Epidermal melanocyte (primary cell): ENCODE measurements at regions not wholly inside any gene's neighbourhood (a gene's known extent, or its start where the extent isn't known, plus 50 kb on each side); places are given as distances from the start of the nearest gene placed in this dataset.

ENCODE experiments used
- DNase-seq: peaks from one replicate; pipeline ENCODE4 v3.0.0; 2011; ENCODE audit warnings: low spot score; ENCODE audit not compliant: insufficient read length

- DNase-seq: no peak
Observed at GRCh38 chr5:107218457-107219193, 452.1 kb downstream of the EFNA5 start.

- no peak for DNase-seq
Observed at GRCh38 chr5:107217721-107218130, 453.0 kb downstream of the EFNA5 start.

GRCh38 chr5:107216587-107216986 is 454.1 kb downstream of the EFNA5 start:
- no peak for DNase-seq

GRCh38 chr5:107215611-107216010 is 455.1 kb downstream of the EFNA5 start:
- no peak for DNase-seq

- DNase-seq: no peak
Observed at GRCh38 chr5:107213025-107213424, 457.7 kb downstream of the EFNA5 start.

- DNase-seq: no peak
Observed at GRCh38 chr5:107211630-107212029, 459.1 kb downstream of the EFNA5 start.

- DNase-seq: no peak
Observed at GRCh38 chr5:107208867-107209266, 461.9 kb downstream of the EFNA5 start.

- no peak for DNase-seq
Observed at GRCh38 chr5:107204413-107204812, 466.3 kb downstream of the EFNA5 start.

GRCh38 chr5:107203243-107203642 is 467.5 kb downstream of the EFNA5 start:
- no peak for DNase-seq

- DNase-seq: no peak
Observed at GRCh38 chr5:107199756-107200155, 471.0 kb downstream of the EFNA5 start.

- no peak for DNase-seq
Observed at GRCh38 chr5:107196500-107197059, 474.2 kb downstream of the EFNA5 start.

GRCh38 chr5:107195890-107196395 is 474.8 kb downstream of the EFNA5 start:
- no peak for DNase-seq

GRCh38 chr5:107184871-107185270 is 485.9 kb downstream of the EFNA5 start:
- DNase-seq: no peak

- no peak for DNase-seq
Observed at GRCh38 chr5:107184066-107184465, 486.7 kb downstream of the EFNA5 start.

- DNase-seq: no peak
Observed at GRCh38 chr5:107170620-107171019, 500.1 kb downstream of the EFNA5 start.

- no peak for DNase-seq
Observed at GRCh38 chr5:107169867-107170266, 500.9 kb downstream of the EFNA5 start.

GRCh38 chr5:107168848-107169752 is 501.6 kb downstream of the EFNA5 start:
- no peak for DNase-seq

GRCh38 chr5:107168086-107168485 is 502.7 kb downstream of the EFNA5 start:
- DNase-seq: no peak

GRCh38 chr5:107165296-107165695 is 505.4 kb downstream of the EFNA5 start:
- DNase-seq: no peak

- no peak for DNase-seq
Observed at GRCh38 chr5:107157809-107158208, 512.9 kb downstream of the EFNA5 start.

- DNase-seq: no peak
Observed at GRCh38 chr5:107155707-107156106, 515.0 kb downstream of the EFNA5 start.

- DNase-seq: no peak
Observed at GRCh38 chr5:107154593-107154992, 516.1 kb downstream of the EFNA5 start.
